ENCODE measurements at regions not wholly inside any gene's neighbourhood (a gene's known extent, or its start where the extent isn't known, plus 50 kb on each side); places are given as distances from the start of the nearest gene placed in this dataset.

DNA sequence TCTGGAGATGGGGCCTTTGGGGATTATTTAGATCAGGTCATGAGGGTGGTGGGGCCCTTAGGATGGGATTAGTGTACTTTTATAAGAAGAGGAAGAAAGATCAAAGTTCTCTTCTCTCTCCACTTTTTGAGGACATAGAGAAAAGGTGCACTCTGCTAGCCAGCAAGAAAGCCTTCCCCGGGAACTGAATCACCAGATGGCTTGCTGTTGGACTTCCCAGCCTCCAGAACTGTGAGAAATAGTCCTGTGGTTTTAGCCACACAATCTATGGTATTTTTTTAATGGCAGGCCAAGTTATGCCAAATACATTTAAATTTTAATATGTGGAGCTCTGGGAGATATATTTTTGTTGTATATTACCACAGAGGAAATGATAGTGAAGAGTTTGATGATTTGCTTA lies 385.8 kb downstream of the KLF12 start:
- Mint-ChIP-seq H3K27me3 (no peaks in the 10 kb centered on the region), H3K36me3 (ENCODE audit: low read depth) (peaks cover 16% of the 10 kb centered on the region), H3K4me3 (no peak overlapping the region), H3K4me1 (ENCODE audit: low read depth) (peaks cover 22% of the 10 kb centered on the region), H3K9me3 (peaks cover 4% of the 10 kb centered on the region), H3K27ac (no peak overlapping the region)
- intact Hi-C loops (cut with micrococcal nuclease) = no loop called here
- no peak for DNase-seq
- TF ChIP-seq, protein P1, sequence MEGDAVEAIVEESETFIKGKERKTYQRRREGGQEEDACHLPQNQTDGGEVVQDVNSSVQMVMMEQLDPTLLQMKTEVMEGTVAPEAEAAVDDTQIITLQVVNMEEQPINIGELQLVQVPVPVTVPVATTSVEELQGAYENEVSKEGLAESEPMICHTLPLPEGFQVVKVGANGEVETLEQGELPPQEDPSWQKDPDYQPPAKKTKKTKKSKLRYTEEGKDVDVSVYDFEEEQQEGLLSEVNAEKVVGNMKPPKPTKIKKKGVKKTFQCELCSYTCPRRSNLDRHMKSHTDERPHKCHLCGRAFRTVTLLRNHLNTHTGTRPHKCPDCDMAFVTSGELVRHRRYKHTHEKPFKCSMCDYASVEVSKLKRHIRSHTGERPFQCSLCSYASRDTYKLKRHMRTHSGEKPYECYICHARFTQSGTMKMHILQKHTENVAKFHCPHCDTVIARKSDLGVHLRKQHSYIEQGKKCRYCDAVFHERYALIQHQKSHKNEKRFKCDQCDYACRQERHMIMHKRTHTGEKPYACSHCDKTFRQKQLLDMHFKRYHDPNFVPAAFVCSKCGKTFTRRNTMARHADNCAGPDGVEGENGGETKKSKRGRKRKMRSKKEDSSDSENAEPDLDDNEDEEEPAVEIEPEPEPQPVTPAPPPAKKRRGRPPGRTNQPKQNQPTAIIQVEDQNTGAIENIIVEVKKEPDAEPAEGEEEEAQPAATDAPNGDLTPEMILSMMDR (IDR thresholded peaks at IDR 0.05) = no peak
- no peak for ATAC-seq
- POLR2A ChIA-PET = no interaction called here
- CTCF ChIA-PET = interaction anchor here (1.1 to 1.6 kb wide), 2 partner anchors 26 to 530 kb away, joined by 3 read pairs; no protein-coding TSS in a partner anchor

DNA sequence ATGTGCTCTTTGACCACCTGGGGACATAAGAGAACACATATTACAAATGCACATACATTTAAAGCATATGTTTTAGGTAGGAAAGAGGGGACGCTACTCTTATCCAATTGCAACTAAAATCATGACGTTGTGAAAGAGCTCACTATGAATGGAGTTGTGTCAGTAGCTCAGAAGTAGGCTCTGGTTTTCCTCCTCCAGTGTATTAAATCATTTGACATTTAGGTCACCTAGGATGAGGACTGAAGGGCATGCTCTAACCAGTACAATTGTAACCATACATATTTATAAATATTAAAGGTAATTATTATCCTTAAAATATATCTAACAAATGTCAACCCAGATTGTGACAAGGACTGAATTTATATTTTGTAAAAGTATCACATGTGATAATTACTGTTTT lies 389.0 kb downstream of the KLF12 start:
- ChIA-PET CTCF (no interaction called here), POLR2A (no interaction called here)
- Mint-ChIP-seq H3K36me3 (ENCODE audit: low read depth) (peaks cover 13% of the 10 kb centered on the region), H3K4me1 (ENCODE audit: low read depth) (peaks cover 46% of the 10 kb centered on the region), H3K4me3 (no peak overlapping the region), H3K27me3 (no peaks in the 10 kb centered on the region), H3K9me3 (peaks cover 4% of the 10 kb centered on the region), H3K27ac (no peak overlapping the region)
- intact Hi-C loops (cut with micrococcal nuclease) = no loop called here
- TF ChIP-seq, protein P1 (IDR thresholded peaks at IDR 0.05) = no peak
- no peak for ATAC-seq
- no peak for DNase-seq

DNA sequence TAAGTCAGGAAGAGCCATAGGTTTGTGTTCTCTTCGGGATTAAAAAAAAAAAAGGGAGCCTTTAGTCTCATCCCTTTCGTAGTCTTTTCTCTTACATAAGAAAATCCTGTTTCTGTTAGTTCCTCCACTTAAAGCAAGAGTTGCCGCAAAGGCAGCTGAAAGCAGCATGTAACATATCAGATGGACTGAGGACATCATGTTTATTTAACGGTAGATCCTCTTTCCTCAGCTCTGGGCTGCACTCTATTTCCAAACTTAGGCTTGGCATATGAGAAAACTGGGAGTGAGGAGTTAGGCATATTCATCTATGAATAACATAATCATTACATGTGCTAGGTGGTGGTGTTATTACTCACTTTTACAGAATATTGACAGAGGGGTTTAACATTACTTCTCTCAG lies 391.2 kb downstream of the KLF12 start:
- Mint-ChIP-seq H3K4me3 (no peak overlapping the region), H3K27me3 (no peaks in the 10 kb centered on the region), H3K36me3 (ENCODE audit: low read depth) (peaks cover 1% of the 10 kb centered on the region), H3K4me1 (ENCODE audit: low read depth) (peaks cover 46% of the 10 kb centered on the region), H3K9me3 (no peaks in the 10 kb centered on the region), H3K27ac (no peak overlapping the region)
- no peak for ATAC-seq
- DNase-seq = no peak
- POLR2A ChIA-PET = interaction anchor here (0.7 kb wide), 1 partner anchor 36 kb away, joined by 3 read pairs; no protein-coding TSS in a partner anchor
- TF ChIP-seq, protein P1 (IDR thresholded peaks at IDR 0.05) = no peak
- CTCF ChIA-PET = no interaction called here
- intact Hi-C loops (cut with micrococcal nuclease) = no loop called here

DNA sequence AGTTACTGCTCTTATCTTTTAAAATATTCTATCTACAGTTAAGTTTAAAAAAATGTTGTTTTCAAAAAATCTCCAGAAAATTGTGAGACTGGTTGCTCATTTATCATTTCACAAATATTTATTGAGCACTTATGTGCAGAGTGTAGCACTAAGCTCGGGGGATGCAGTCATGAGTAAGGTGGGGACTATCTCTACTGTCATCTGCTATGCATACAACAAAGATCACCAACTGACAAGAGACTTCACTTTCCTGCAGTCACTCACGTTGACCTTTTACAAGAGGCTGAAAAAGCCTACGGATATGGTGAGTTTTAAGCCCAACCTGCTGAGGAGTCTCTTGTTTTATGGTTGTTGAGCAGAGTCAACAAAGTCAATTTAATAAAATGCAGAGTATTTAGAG lies 392.5 kb downstream of the KLF12 start:
- DNase-seq (no peak), ATAC-seq (peak; percentile 75)
- peaks cover 43% of the 10 kb centered on the region for H3K4me1 Mint-ChIP-seq (ENCODE audit: low read depth)

DNA sequence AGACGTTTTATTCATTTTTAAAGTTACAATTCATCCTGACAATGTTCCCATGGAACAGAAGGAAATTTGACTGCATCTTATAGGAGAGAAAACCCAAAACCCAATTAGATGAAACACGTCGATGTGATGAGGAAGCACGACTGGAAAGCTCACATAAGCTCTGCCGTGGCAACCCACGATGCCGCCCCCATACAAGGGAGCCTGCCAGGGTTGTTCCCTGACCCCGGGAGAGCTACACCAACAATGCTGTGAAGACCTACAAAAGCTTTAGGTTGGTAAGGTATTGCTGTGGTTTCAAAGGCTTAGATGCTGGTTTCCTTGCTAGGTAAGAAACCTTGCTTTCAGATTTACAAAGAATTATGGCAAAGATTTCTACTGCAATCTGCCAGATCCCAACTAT lies 393.1 kb downstream of the KLF12 start:
- Mint-ChIP-seq H3K9me3 (no peaks in the 10 kb centered on the region), H3K4me1 (ENCODE audit: low read depth) (peaks cover 41% of the 10 kb centered on the region), H3K27ac (no peak overlapping the region), H3K27me3 (no peaks in the 10 kb centered on the region), H3K36me3 (ENCODE audit: low read depth) (peaks cover 4% of the 10 kb centered on the region), H3K4me3 (peak overlapping the region; percentile 43)
- intact Hi-C loops (cut with micrococcal nuclease) = no loop called here
- ChIA-PET POLR2A (no interaction called here), CTCF (interaction anchor here (0.9 to 1.4 kb wide), 3 partner anchors 10 to 545 kb away, joined by 3 read pairs; no protein-coding TSS in a partner anchor)
- TF ChIP-seq, protein P1 (IDR thresholded peaks at IDR 0.05) = no peak
- peak; percentile 19 for DNase-seq
- peak; percentile 44 for ATAC-seq

More for the DNA sequence above, 392.5 kb downstream of the KLF12 start:
- Mint-ChIP-seq H3K27me3 (no peaks in the 10 kb centered on the region), H3K27ac (no peak overlapping the region), H3K9me3 (no peaks in the 10 kb centered on the region), H3K36me3 (ENCODE audit: low read depth) (peaks cover 1% of the 10 kb centered on the region), H3K4me3 (no peak overlapping the region)
- intact Hi-C loops (cut with micrococcal nuclease) = no loop called here
- TF ChIP-seq, protein P1 (IDR thresholded peaks at IDR 0.05) = no peak
- POLR2A ChIA-PET = no interaction called here
- CTCF ChIA-PET = interaction anchor here (0.9 to 1.4 kb wide), 4 partner anchors 11 to 544 kb away, joined by 3 to 5 read pairs (median 3); no protein-coding TSS in a partner anchor
